Mesothelial cell of epicardium (in vitro differentiated cells): ENCODE measurements at regions not wholly inside any gene's neighbourhood (a gene's known extent, or its start where the extent isn't known, plus 50 kb on each side); places are given as distances from the start of the nearest gene placed in this dataset.

ENCODE experiments used
- DNase-seq, 2 experiments: peaks; one replicate each; pipeline ENCODE4 v3.0.0; 2021; ENCODE audit warnings: low spot score in 2 of 2; ENCODE audit not compliant: unreplicated experiment in 2 of 2
- H3K27ac Mint-ChIP-seq: 2 replicates; pipeline ENCODE4 v1.8.0; 2021; ENCODE audit warnings: mixed read lengths
- H3K27me3 Mint-ChIP-seq: 2 replicates; pipeline ENCODE4 v1.8.0; 2021; ENCODE audit warnings: low read depth, mixed read lengths
- H3K36me3 Mint-ChIP-seq: 2 replicates; pipeline ENCODE4 v1.8.0; 2021; ENCODE audit warnings: mixed read lengths
- H3K4me1 Mint-ChIP-seq: 2 replicates; pipeline ENCODE4 v1.8.0; 2021; ENCODE audit warnings: mixed read lengths
- H3K4me3 Mint-ChIP-seq: 2 replicates; pipeline ENCODE4 v1.8.0; 2021; ENCODE audit warnings: mild to moderate bottlenecking, moderate library complexity, mixed read lengths
- H3K9me3 Mint-ChIP-seq: 2 replicates; pipeline ENCODE4 v1.8.0; 2021; ENCODE audit warnings: mixed read lengths
- CTCF ChIP-seq: fragments of 200-600 bp; sonication (generic); IDR thresholded peaks from one replicate; pipeline ENCODE4 v1.5.0; 2021; ENCODE audit warnings: antibody characterized with exemption; ENCODE audit not compliant: unreplicated experiment

- no peaks in the 10 kb centered on the region for H3K4me1 Mint-ChIP-seq
- no peaks in the 10 kb centered on the region for H3K36me3 Mint-ChIP-seq
- no peak overlapping the region for H3K4me3 Mint-ChIP-seq
- H3K27ac Mint-ChIP-seq, result no peak overlapping the region
- peaks cover 58% of the 10 kb centered on the region for H3K27me3 Mint-ChIP-seq
- no peak for TF ChIP-seq CTCF
- no peak for DNase-seq
- H3K9me3 Mint-ChIP-seq, result no peaks in the 10 kb centered on the region
Observed at GRCh38 chr9:34891386-34891785, 66.7 kb upstream of the PHF24 start.

DNA sequence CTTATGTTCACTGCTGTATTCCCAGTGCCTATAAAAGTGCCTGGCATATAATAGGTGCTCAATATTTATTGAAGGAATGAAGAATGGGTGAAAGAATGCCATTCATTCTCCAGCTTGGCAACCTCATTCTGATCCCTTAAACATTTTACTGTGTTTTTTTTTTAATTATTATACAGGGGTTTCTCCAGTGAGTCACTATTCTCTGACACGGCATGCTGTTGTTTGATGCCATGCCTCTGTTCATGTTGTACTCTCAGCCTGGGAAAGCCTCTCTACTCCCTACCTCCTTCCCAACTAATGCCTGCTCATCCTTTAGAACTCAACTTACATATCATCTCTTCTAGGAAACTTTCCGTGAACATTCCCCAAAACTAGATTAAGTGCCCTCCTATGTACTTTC lies 70.2 kb upstream of the PHF24 start:
- Mint-ChIP-seq H3K36me3 (no peaks in the 10 kb centered on the region), H3K27ac (no peak overlapping the region), H3K4me3 (no peak overlapping the region), H3K4me1 (no peaks in the 10 kb centered on the region), H3K9me3 (no peaks in the 10 kb centered on the region), H3K27me3 (peaks cover 29% of the 10 kb centered on the region)
- no peak for TF ChIP-seq CTCF
- DNase-seq, result no peak

- H3K36me3 Mint-ChIP-seq, result no peaks in the 10 kb centered on the region
- no peak for DNase-seq
- peaks cover 25% of the 10 kb centered on the region for H3K27me3 Mint-ChIP-seq
- TF ChIP-seq CTCF, result no peak
- no peaks in the 10 kb centered on the region for H3K4me1 Mint-ChIP-seq
- H3K4me3 Mint-ChIP-seq, result no peak overlapping the region
- H3K27ac Mint-ChIP-seq, result no peak overlapping the region
- H3K9me3 Mint-ChIP-seq, result no peaks in the 10 kb centered on the region
Observed at GRCh38 chr9:34884747-34885189, 73.3 kb upstream of the PHF24 start.

- no peaks in the 10 kb centered on the region for H3K36me3 Mint-ChIP-seq
- TF ChIP-seq CTCF, result no peak
- H3K27me3 Mint-ChIP-seq, result peaks cover 28% of the 10 kb centered on the region
- H3K4me3 Mint-ChIP-seq, result no peak overlapping the region
- H3K9me3 Mint-ChIP-seq, result peaks cover 8% of the 10 kb centered on the region
- H3K27ac Mint-ChIP-seq, result no peak overlapping the region
- DNase-seq, result no peak
- H3K4me1 Mint-ChIP-seq, result no peaks in the 10 kb centered on the region
Observed at GRCh38 chr9:34876096-34876495, 82.0 kb upstream of the PHF24 start.

DNA sequence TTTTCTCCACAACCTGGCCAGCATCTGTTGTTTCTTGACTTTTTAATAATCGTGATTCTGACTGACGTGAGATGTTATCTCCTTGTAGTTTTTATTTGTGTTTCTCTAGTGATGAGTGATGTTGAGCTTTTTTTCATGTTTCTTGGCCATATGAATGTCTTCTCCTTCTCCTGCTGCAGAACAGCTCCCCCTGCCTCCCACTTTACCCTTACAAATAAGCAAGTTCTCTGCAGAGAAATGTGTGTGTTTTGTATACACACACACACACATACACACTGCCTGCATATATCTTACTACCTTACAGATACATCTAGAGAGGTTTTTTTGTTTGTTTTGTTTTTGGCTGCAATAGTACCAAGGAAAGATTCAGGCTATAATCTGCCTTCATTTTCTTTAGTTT lies 88.7 kb upstream of the PHF24 start:
- Mint-ChIP-seq H3K9me3 (peaks cover 3% of the 10 kb centered on the region), H3K27ac (no peak overlapping the region), H3K36me3 (no peaks in the 10 kb centered on the region), H3K27me3 (peaks cover 49% of the 10 kb centered on the region), H3K4me1 (no peaks in the 10 kb centered on the region), H3K4me3 (no peak overlapping the region)
- DNase-seq, result no peak
- no peak for TF ChIP-seq CTCF

- Mint-ChIP-seq H3K27ac (no peak overlapping the region), H3K4me3 (no peak overlapping the region), H3K27me3 (peaks cover 57% of the 10 kb centered on the region), H3K4me1 (no peaks in the 10 kb centered on the region), H3K9me3 (peaks cover 14% of the 10 kb centered on the region), H3K36me3 (no peaks in the 10 kb centered on the region)
- no peak for TF ChIP-seq CTCF
- DNase-seq, result no peak
Observed at GRCh38 chr9:34866614-34867013, 91.5 kb upstream of the PHF24 start.
